ENCODE measurements at regions not wholly inside any gene's neighbourhood (a gene's known extent, or its start where the extent isn't known, plus 50 kb on each side); places are given as distances from the start of the nearest gene placed in this dataset.

GRCh38 chr9:93813221-93814076 is 141.7 kb downstream of the BARX1 start:
- H3K79me2 ChIP-seq (ENCODE audit: control insufficient read depth, insufficient read depth, low read length) = no peaks in the 10 kb centered on the region
- no peak overlapping the region for H3K9ac ChIP-seq (ENCODE audit: insufficient read depth, low read length)
- H3K4me1 ChIP-seq (ENCODE audit: control insufficient read depth, extremely low read depth, insufficient read depth, low read length) = no peaks in the 10 kb centered on the region

DNA sequence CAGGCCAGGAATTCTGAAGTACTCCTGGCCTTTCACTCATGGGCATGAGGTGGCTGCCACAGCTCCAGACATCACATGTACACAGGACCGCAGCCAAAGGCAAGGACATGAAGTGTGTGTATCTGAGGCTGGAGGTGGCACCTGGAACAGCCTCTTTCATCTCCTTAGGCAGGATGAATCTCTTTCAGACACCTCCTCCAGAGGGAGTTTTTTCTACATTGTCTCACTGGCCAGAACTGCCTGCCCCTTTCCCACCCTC is 142.8 kb downstream of the BARX1 start:
- Histone ChIP-seq H3K79me2 (ENCODE audit: control insufficient read depth, insufficient read depth, low read length) (no peaks in the 10 kb centered on the region), H3K9me3 (ENCODE audit: control insufficient read depth, insufficient read depth, low read depth, low read length) (no peaks in the 10 kb centered on the region), H2AFZ (ENCODE audit: low read length) (no peak overlapping the region), H4K20me1 (ENCODE audit: control insufficient read depth, extremely low read depth, insufficient read depth, low read length) (no peaks in the 10 kb centered on the region), H3K27me3 (ENCODE audit: control insufficient read depth, insufficient read depth, low read length) (no peaks in the 10 kb centered on the region), H3K27ac (ENCODE audit: insufficient read depth, low read length) (no peak overlapping the region), H3K4me1 (ENCODE audit: control insufficient read depth, extremely low read depth, insufficient read depth, low read length) (no peaks in the 10 kb centered on the region), H3K36me3 (ENCODE audit: control insufficient read depth, insufficient read depth, low read length) (no peaks in the 10 kb centered on the region), H3K9ac (ENCODE audit: insufficient read depth, low read length) (no peak overlapping the region), H3K4me2 (ENCODE audit: extremely low read depth, insufficient read depth, low read length) (no peak overlapping the region), H3K4me3 (replicated peaks in 1 of 4; ENCODE audit: control extremely low read depth in 1 of 4, insufficient read depth in 1 of 4, low read depth in 3 of 4, low read length in 4 of 4) (no peak overlapping the region)
- TF ChIP-seq CTCF (conservative IDR thresholded peaks at IDR 0.05 in 1 of 2, IDR thresholded peaks at IDR 0.05 in 1 of 2; ENCODE audit: low read depth in 1 of 2, low read length in 2 of 2) = no peak
- TF ChIP-seq EZH2 (IDR thresholded peaks at IDR 0.05; ENCODE audit: low read length, missing control alignments) = no peak
- no peak for DNase-seq (ENCODE audit: low read depth in 2 of 2)

More at GRCh38 chr9:93813221-93814076, 141.7 kb downstream of the BARX1 start:
- H3K36me3 ChIP-seq (ENCODE audit: control insufficient read depth, insufficient read depth, low read length) = no peaks in the 10 kb centered on the region
- H3K27ac ChIP-seq (ENCODE audit: insufficient read depth, low read length) = no peak overlapping the region
- no peak overlapping the region for H3K4me3 ChIP-seq (replicated peaks in 1 of 4; ENCODE audit: control extremely low read depth in 1 of 4, insufficient read depth in 1 of 4, low read depth in 3 of 4, low read length in 4 of 4)
- H2AFZ ChIP-seq (ENCODE audit: low read length) = no peak overlapping the region
- H3K27me3 ChIP-seq (ENCODE audit: control insufficient read depth, insufficient read depth, low read length) = no peaks in the 10 kb centered on the region
- no peak for TF ChIP-seq EZH2 (IDR thresholded peaks at IDR 0.05; ENCODE audit: low read length, missing control alignments)
- no peak for TF ChIP-seq CTCF (conservative IDR thresholded peaks at IDR 0.05 in 1 of 2, IDR thresholded peaks at IDR 0.05 in 1 of 2; ENCODE audit: low read depth in 1 of 2, low read length in 2 of 2)
- no peaks in the 10 kb centered on the region for H4K20me1 ChIP-seq (ENCODE audit: control insufficient read depth, extremely low read depth, insufficient read depth, low read length)
- DNase-seq (ENCODE audit: low read depth in 2 of 2) = no peak
- H3K9me3 ChIP-seq (ENCODE audit: control insufficient read depth, insufficient read depth, low read depth, low read length) = no peaks in the 10 kb centered on the region
- no peak overlapping the region for H3K4me2 ChIP-seq (ENCODE audit: extremely low read depth, insufficient read depth, low read length)

GRCh38 chr9:93810028-93810971 is 144.9 kb downstream of the BARX1 start:
- TF ChIP-seq EZH2 (IDR thresholded peaks at IDR 0.05; ENCODE audit: low read length, missing control alignments) = no peak
- TF ChIP-seq CTCF (conservative IDR thresholded peaks at IDR 0.05 in 1 of 2, IDR thresholded peaks at IDR 0.05 in 1 of 2; ENCODE audit: low read depth in 1 of 2, low read length in 2 of 2) = no peak
- H3K9me3 ChIP-seq (ENCODE audit: control insufficient read depth, insufficient read depth, low read depth, low read length) = no peaks in the 10 kb centered on the region

More at GRCh38 chr9:93810028-93810971, 144.9 kb downstream of the BARX1 start:
- Histone ChIP-seq H3K27ac (ENCODE audit: insufficient read depth, low read length) (no peak overlapping the region), H3K4me3 (replicated peaks in 1 of 4; ENCODE audit: control extremely low read depth in 1 of 4, insufficient read depth in 1 of 4, low read depth in 3 of 4, low read length in 4 of 4) (no peak overlapping the region), H3K9ac (ENCODE audit: insufficient read depth, low read length) (no peak overlapping the region), H3K4me2 (ENCODE audit: extremely low read depth, insufficient read depth, low read length) (no peak overlapping the region), H4K20me1 (ENCODE audit: control insufficient read depth, extremely low read depth, insufficient read depth, low read length) (no peaks in the 10 kb centered on the region), H3K4me1 (ENCODE audit: control insufficient read depth, extremely low read depth, insufficient read depth, low read length) (no peaks in the 10 kb centered on the region), H3K36me3 (ENCODE audit: control insufficient read depth, insufficient read depth, low read length) (no peaks in the 10 kb centered on the region), H3K27me3 (ENCODE audit: control insufficient read depth, insufficient read depth, low read length) (no peaks in the 10 kb centered on the region), H2AFZ (ENCODE audit: low read length) (no peak overlapping the region), H3K79me2 (ENCODE audit: control insufficient read depth, insufficient read depth, low read length) (no peaks in the 10 kb centered on the region)
- DNase-seq (ENCODE audit: low read depth in 2 of 2) = no peak
